Putamen (tissue), 1 donor: ENCODE measurements at regions not wholly inside any gene's neighbourhood (a gene's known extent, or its start where the extent isn't known, plus 50 kb on each side); places are given as distances from the start of the nearest gene placed in this dataset.
"Not testable (repeated sequence)": the region's sequence is repeated elsewhere in the genome, so short reads cannot be mapped to it uniquely, and the experiment has no call there.

Experiments used
- DNase-seq: peaks from one replicate; pipeline ENCODE4 v3.0.0-alpha.2; 2016; ENCODE audit warnings: low spot score

DNA sequence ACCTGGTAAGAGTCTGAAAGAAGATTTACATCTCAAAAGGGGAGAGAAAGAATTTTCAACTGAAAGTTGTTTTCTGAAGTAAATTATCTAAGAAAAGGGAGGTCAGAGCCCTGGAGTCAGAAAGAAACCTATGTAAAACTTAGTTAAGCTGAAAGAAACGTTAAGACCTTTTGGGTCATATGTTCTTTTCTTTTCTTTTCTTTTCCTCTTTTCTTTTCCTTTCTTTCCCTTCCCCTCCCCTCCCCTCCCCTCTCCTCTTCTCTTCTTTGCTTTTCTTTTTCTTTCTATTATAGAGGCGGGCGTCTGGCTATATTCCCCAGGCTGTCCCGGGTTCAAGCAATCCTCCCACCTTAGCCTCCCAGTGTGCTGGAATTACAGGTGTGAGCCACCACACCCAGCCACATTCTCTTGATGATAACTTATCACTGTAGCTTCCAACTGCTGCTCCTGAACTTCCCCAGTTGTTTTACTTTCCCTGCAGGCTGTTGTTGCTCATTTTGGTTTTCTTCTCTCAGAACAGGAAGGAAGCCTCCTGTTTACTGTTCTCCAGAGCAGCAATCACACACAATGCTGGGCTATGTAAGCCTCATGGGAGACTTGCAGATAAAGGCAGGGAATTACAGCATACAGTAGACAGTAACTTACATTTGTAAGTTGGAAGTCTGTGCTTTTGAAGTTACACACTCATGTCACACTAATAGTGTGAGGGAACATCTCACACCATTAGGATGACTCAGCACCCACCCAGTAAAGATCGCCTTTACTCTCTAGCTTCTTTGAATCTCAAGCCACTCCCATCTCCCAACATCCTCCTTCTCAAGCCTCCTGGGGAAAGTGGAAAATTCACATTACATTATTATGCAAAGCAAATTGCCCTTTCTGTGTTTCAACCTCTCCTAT, 2216.6 kb upstream of the WWC1 start:
- DNase-seq = no peak

- no peak for DNase-seq
Measured at GRCh38 chr5:166083183-166083959, 2208.1 kb upstream of the WWC1 start.

- no peak for DNase-seq
Measured at GRCh38 chr5:166086568-166086967, 2204.9 kb upstream of the WWC1 start.

- no peak for DNase-seq
Measured at GRCh38 chr5:166088389-166089039, 2202.9 kb upstream of the WWC1 start.

DNA sequence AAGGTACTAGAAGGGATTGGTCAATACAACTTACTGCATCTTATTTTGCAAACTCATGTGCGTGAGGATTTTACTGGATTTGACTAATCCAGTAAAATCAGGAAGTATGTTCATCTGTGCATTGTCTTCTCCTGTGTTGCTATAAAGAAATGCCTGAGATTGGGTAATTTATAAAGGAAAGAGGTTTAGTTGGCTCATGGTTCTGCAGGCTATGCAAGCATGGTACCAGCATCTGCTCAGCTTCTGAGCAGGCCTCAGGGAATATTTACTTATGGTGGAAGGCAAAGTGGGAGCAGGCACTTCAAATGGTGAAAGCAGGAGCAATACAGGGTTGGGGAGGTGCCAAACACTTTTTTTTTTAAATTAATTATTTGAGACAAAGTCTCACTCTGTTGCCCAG, 2199.5 kb upstream of the WWC1 start:
- no peak for DNase-seq

DNA sequence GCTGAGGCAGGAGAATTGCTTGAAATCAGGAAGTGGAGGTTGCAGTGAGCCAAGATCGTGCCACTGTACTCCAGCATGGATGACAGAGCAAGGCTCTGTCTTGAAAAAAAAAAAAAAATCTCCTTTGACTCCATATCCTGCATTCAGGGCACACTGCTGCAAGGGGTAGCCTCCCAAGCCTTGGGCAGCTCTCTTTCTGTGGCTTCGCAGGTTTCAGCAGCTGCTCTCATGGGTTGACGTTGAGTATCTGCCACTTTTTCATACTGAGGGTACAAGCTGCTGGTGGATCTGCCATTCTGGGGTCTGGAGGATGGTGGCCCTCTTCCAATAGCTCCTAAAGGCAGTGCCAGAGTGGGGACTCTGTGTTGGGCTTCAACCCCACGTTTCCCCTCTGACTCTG, 2198.1 kb upstream of the WWC1 start:
- DNase-seq = no peak

DNA sequence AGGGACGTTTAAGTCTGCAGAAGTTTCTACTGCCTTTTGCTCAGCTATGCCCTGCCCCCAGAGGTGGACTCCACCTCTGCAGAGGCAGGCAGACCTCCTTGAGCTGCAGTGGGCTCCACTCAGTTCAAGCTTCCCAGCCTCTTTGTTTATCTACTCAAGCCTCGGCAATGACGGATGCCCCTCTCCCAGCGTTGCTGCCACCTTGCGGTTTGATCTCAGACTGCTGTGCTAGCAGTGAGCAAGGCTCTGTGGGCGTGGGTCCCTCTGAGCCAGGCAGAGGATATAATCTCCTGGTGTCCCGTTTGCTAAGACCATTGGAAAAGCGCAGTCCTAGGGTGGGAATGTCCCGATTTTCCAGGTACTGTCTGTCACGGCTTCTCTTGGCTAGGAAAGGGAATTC, 2188.5 kb upstream of the WWC1 start:
- no peak for DNase-seq

DNA sequence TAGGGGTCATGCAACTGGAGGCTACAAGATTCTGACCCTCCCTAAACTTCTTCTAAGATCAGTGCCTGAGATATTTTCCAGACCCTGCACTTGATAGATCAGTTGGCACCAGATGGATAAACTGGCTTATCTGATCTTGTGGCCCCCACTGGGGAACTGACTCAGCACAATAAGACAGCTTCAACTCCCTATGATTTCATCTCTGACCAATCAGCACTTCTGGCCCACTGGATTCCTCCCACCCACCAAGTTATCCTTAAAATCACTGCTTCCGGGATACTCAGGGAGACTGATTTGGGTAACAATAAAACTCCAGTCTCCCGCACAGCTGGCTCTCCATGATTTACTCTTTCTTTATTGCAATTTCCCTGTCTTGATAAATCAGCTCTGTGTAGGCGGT, 2180.4 kb upstream of the WWC1 start:
- DNase-seq = no peak

- no peak for DNase-seq
Measured at GRCh38 chr5:166117072-166118066, 2174.1 kb upstream of the WWC1 start.

DNA sequence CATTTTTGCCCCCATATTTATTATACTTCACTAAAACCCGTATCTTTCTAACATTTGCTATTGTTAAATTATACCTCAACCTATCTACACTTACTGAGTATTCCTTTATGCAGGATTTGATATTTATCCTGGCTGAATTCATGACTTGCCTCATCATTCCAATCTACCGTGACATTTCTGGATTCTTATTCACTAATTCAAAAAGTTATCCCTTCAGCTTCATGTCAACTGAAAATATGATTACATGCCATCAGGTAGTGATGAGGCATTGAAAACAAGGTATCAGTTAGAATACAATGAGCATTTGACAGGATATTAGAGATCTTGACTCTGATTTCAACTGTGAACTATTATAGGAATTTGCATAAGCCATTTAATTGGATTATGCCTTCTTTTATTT, 2171.9 kb upstream of the WWC1 start:
- DNase-seq = no peak

GRCh38 chr5:166123717-166124116, 2167.7 kb upstream of the WWC1 start:
- no peak for DNase-seq

GRCh38 chr5:166127766-166128570, 2163.5 kb upstream of the WWC1 start:
- DNase-seq = no peak

- DNase-seq = not testable (repeated sequence)
Measured at GRCh38 chr5:166145107-166145506, 2146.3 kb upstream of the WWC1 start.

- no peak for DNase-seq
Measured at GRCh38 chr5:166163996-166164610, 2127.3 kb upstream of the WWC1 start.

GRCh38 chr5:166165596-166165995, 2125.8 kb upstream of the WWC1 start:
- no peak for DNase-seq

DNA sequence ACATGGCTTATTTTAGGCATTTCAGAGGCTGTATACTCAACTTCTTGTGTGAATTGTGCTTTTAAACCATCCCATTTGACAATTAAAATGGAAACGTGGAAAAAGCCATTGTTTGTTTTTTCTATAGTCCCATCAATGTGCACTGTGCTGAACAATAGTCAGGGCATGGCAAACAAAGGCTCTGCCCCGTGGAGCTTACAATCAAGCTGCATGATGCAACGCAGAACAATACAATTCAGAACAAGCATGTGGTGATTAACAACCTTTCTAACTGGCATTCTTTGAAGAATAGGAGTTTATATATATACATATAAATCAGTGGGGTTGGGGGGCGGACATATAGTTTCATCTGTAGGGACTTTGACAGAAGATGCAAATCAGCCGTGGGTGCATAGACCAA, 2125.4 kb upstream of the WWC1 start:
- no peak for DNase-seq

DNA sequence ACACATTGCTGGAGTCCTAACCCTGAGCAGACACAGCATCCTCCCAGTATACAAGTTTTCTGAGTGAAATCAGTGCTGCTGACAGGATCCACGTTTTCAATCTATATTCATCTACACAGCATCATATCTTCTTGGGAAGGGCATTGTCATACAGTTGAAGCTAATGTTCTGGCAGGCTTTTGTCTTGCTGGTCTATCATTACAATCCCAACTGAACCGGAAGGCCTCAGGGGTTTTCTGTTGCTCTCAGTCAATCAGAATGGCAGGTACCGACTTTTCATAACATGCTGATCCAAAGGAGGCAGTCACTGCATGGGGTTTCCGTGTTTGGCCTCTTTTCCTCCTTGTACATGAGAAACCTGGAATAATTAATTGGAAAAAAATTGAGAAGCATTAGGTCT, 2118.8 kb upstream of the WWC1 start:
- no peak for DNase-seq

DNA sequence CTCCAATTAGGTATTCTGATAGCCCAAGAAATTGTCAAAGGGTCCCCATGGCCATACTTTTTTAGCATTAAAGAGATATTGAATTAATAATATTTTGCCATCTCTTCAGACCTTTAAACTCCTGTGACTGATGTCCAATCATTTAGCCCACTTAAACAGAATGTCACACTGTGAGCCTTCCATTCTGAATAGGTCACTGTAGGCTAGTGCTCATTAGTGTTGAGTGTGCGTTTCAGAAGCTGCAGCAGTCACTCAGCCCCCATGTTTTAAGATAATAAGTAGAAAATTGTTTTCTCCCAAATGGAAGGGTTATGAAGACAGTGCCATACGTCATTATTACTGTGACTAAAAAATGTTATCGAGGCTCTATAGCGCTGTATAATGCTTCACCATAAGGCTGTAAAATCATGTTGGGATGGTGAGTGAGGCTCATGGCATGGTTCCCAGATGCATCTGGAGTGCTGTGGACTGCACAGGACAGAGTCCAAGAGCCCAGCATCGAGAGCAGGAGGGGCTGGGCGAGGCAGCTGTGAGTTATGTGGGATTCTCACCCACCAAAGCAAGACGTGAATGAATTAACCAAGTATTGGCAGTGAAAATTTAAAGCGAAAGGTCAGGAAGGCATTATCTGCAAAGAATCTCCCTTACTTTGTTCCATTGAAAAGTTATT, 2112.9 kb upstream of the WWC1 start:
- DNase-seq = no peak

DNA sequence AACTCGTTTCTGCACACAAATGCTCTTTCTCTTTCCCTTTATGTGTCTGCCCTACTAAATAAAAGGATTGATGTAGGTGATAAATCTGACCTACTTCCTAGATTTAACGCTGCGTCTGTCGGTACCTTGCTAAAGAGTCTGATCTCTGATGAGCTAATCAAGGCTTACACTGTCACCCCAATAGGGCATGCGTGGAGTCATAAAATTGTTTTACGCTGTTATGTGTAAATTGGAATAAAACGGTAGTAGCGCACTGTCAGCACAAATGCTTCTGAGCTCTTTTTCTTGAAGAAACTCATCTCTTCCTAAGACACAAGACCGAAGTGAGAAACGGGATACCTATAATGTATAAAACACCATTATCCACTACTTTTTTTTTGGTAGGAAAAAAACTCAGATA, 2106.3 kb upstream of the WWC1 start:
- no peak for DNase-seq
